Activated CD4-positive, alpha-beta T cell treated with anti-CD3 and anti-CD28 coated beads, Interleukin-2, Interleukin-4, amounts not matched to agents 100 ng/mL and 50 ng/mL, durations not matched to agents 16 hours and 8 hours (primary cell): ENCODE measurements at regions not wholly inside any gene's neighbourhood (a gene's known extent, or its start where the extent isn't known, plus 50 kb on each side); places are given as distances from the start of the nearest gene placed in this dataset.

ENCODE experiments used
- DNase-seq: peaks from one replicate; pipeline ENCODE4 v3.0.0-alpha.2; 2020; ENCODE audit warnings: low spot score

DNA sequence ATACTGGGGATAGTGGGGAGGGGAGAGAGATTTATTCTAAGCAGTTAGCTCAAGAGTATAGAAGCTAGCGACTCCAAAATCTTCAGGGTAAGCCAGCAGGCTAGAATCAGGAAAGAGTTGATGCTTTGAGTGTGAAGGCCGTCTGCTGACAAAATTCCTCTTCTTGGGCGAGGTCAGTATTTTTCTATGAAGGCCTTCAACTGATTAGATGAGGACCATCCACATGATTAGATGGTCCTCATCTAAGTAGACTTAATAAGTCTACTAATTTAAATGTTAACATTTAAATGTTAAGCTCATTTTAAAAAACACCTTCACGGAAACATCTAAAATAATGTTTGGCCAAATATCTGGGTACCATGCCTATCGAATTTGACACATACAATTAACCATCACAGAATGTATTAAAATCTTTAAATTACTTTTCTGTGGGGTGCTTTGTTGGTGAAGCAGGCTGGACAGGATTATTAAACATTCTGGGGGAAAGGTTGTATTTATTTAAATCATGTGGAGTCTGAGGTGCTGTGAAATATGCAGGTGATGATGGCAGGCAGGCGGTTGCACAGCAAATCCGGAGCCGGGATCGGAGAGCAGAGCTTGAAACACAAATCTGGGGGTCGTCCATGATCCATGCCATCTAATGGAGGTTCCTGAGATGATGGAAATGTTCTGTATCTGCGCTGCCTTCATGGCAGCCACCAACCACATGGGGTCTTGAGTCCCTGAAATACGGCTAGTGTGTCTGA, 49.8 kb upstream of the ADORA2B start:
- DNase-seq = no peak
